ENCODE measurements at regions not wholly inside any gene's neighbourhood (a gene's known extent, or its start where the extent isn't known, plus 50 kb on each side); places are given as distances from the start of the nearest gene placed in this dataset.

DNA sequence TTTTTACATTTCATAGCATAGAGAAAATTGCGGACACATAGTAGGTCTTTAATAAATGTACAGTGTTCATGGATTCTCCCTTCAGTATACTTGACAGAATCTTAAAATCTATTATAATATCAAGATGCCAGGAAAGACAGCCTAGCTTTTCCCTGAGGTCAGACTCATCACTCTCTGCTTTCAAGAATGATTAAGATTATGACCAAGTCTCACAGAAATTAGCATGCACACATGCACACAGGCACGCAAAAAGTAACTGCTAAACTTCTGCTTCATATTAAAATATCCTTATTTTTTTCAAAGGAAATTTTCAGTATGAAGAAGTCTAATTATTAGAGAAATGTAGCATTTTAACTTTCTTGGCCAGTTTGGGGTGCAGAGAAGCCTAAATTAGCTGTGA, 493.8 kb upstream of the NECTIN3 start:
- Histone ChIP-seq H3K27me3 (replicated peaks; ENCODE audit: control insufficient read depth, insufficient read depth, low read length) (no peaks in the 10 kb centered on the region), H3K4me3 (replicated peaks; ENCODE audit: low read depth, low read length) (no peak overlapping the region), H3K36me3 (ENCODE audit: control insufficient read depth, insufficient read depth, low read length) (no peaks in the 10 kb centered on the region)
- DNase-seq (ENCODE audit: extremely low read depth, insufficient read length), result no peak
- TF ChIP-seq, protein P1, sequence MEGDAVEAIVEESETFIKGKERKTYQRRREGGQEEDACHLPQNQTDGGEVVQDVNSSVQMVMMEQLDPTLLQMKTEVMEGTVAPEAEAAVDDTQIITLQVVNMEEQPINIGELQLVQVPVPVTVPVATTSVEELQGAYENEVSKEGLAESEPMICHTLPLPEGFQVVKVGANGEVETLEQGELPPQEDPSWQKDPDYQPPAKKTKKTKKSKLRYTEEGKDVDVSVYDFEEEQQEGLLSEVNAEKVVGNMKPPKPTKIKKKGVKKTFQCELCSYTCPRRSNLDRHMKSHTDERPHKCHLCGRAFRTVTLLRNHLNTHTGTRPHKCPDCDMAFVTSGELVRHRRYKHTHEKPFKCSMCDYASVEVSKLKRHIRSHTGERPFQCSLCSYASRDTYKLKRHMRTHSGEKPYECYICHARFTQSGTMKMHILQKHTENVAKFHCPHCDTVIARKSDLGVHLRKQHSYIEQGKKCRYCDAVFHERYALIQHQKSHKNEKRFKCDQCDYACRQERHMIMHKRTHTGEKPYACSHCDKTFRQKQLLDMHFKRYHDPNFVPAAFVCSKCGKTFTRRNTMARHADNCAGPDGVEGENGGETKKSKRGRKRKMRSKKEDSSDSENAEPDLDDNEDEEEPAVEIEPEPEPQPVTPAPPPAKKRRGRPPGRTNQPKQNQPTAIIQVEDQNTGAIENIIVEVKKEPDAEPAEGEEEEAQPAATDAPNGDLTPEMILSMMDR (IDR thresholded peaks at IDR 0.05; ENCODE audit: insufficient read depth, low read length, poor library complexity, severe bottlenecking), result no peak

DNA sequence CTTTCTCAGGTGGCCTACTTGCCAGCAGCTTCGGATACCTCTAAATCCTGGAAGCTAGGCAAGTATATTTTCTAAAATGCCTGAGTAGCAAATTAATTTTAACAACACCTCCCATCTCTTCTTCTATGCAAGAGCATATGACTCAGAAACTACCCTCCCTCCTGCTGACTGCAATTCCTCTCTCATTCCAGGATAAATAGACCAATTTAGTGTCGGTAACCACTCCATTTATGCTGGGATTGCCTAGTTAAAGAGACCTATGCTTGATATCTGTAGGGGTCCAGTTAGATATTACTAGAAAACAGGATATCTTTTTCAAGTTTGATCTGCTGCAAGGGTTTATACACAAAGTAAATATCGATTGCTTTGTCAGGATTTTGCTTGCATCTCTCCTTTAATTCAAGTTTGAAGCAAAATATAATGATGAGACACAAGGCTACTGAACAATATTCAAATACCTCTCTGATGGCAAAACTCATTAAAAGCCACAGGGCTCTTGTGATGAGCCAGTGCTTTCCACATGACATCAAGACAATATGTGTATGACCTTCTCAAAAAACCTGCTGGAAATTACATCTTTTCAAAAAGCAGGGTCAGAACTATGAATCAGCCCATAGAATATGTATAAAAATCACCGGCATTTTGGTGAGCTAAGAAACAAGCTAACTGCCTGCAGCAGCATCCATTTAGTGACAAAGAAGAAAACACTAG, 491.6 kb upstream of the NECTIN3 start:
- DNase-seq (ENCODE audit: extremely low read depth, insufficient read length), result no peak
- TF ChIP-seq, protein P1 (IDR thresholded peaks at IDR 0.05; ENCODE audit: insufficient read depth, low read length, poor library complexity, severe bottlenecking), result no peak
- Histone ChIP-seq H3K27me3 (replicated peaks; ENCODE audit: control insufficient read depth, insufficient read depth, low read length) (no peaks in the 10 kb centered on the region), H3K36me3 (ENCODE audit: control insufficient read depth, insufficient read depth, low read length) (no peaks in the 10 kb centered on the region), H3K4me3 (replicated peaks; ENCODE audit: low read depth, low read length) (no peak overlapping the region)

DNA sequence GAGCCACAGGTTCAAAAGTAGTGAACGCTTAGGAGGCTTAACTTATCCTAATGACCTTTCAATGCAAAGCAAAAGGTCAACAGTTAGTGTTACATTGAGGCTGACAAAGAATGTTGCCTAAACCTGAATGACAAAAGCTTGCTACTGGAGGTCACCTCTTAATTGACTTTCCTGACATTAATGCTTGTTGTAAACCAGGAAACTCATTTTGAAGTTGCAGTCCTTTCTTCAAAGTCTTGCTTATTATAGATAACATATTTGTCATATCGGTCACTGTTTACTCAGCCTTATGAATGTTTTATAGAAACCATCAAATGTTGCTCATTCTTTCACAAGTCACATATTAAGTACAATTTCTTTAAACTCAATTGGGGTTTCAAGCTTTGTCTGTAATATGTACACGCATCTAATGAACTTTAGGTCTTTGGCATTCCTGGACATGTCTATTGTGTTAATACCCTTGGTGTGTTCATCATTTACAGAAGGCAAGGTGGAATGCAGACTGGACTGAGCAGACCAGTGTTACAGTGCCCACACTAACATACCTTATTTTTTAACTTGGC, 488.2 kb upstream of the NECTIN3 start:
- H3K27me3 ChIP-seq (replicated peaks; ENCODE audit: control insufficient read depth, insufficient read depth, low read length), result no peaks in the 10 kb centered on the region
- TF ChIP-seq, protein P1 (IDR thresholded peaks at IDR 0.05; ENCODE audit: insufficient read depth, low read length, poor library complexity, severe bottlenecking), result no peak
- no peak for DNase-seq (ENCODE audit: extremely low read depth, insufficient read length)
- no peaks in the 10 kb centered on the region for H3K36me3 ChIP-seq (ENCODE audit: control insufficient read depth, insufficient read depth, low read length)
- no peak overlapping the region for H3K4me3 ChIP-seq (replicated peaks; ENCODE audit: low read depth, low read length)

DNA sequence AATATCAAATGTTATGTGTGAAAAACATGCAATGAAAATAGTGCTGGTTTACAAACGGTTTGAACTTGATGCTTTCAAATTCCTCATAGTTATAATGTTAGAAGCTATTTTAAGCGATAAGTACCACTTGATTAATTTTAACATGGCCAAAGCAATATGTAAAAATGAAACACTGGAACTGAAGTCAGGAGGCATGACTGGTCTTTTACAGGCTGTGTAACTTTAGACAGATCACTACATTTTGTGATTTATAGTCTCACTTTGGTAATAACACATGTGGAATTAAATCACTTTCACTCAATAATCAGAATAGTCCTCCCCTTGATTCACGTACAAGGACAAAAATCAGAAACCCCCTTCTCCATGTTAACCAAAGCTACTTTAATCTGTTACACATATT, 482.7 kb upstream of the NECTIN3 start:
- DNase-seq (ENCODE audit: extremely low read depth, insufficient read length), result no peak
- Histone ChIP-seq H3K27me3 (replicated peaks; ENCODE audit: control insufficient read depth, insufficient read depth, low read length) (no peaks in the 10 kb centered on the region), H3K36me3 (ENCODE audit: control insufficient read depth, insufficient read depth, low read length) (no peaks in the 10 kb centered on the region), H3K4me3 (replicated peaks; ENCODE audit: low read depth, low read length) (no peak overlapping the region)
- TF ChIP-seq, protein P1 (IDR thresholded peaks at IDR 0.05; ENCODE audit: insufficient read depth, low read length, poor library complexity, severe bottlenecking), result no peak

DNA sequence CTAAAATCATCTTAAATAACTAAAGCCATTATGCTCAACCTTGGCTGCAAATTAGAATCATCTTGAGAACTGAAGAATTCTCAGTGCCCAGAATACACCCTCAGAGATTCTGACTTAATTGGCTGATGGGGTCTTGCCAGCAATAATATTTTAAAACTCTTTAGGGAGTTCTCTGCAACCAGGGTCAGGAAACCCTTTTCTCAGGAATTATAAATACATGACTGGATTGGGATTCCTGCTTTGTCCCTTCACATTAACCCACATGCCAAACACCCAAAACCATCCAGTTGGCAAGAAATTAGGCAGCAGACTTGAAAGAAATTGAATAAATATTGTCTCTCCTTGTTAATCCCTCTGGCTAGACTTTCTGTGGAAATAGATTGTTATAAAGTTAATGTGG, 482.3 kb upstream of the NECTIN3 start:
- DNase-seq (ENCODE audit: extremely low read depth, insufficient read length), result no peak
- H3K4me3 ChIP-seq (replicated peaks; ENCODE audit: low read depth, low read length), result no peak overlapping the region
- TF ChIP-seq, protein P1 (IDR thresholded peaks at IDR 0.05; ENCODE audit: insufficient read depth, low read length, poor library complexity, severe bottlenecking), result no peak

More for the DNA sequence above, 482.3 kb upstream of the NECTIN3 start:
- Histone ChIP-seq H3K27me3 (replicated peaks; ENCODE audit: control insufficient read depth, insufficient read depth, low read length) (no peaks in the 10 kb centered on the region), H3K36me3 (ENCODE audit: control insufficient read depth, insufficient read depth, low read length) (no peaks in the 10 kb centered on the region)
